GM23248 (cell line): ENCODE measurements at regions not wholly inside any gene's neighbourhood (a gene's known extent, or its start where the extent isn't known, plus 50 kb on each side); places are given as distances from the start of the nearest gene placed in this dataset.

ENCODE experiments used
- DNase-seq: peaks from one replicate; pipeline ENCODE4 v3.0.0-alpha.2; 2015
- H2AFZ ChIP-seq: fragments of 200-600 bp; sonication (generic); 2 replicates; pipeline ENCODE4 v1.6.1; 2016; ENCODE audit warnings: antibody characterized with exemption
- H3F3A ChIP-seq: fragments of 200-600 bp; sonication (generic); 2 replicates; pipeline ENCODE4 v1.6.1; 2016; ENCODE audit warnings: mild to moderate bottlenecking, antibody characterized with exemption, mixed run types; ENCODE audit not compliant: insufficient read depth
- H3K27ac ChIP-seq: fragments of 200-600 bp; sonication (generic); 2 replicates; pipeline ENCODE4 v1.5.1; 2016; ENCODE audit warnings: mild to moderate bottlenecking
- H3K27me3 ChIP-seq: fragments of 200-600 bp; sonication (generic); replicated peaks from 2 replicates; pipeline ENCODE4 v1.6.1; 2016; ENCODE audit warnings: mild to moderate bottlenecking; ENCODE audit not compliant: insufficient read depth
- H3K36me3 ChIP-seq: fragments of 200-600 bp; sonication (generic); 2 replicates; pipeline ENCODE4 v1.6.1; 2016; ENCODE audit warnings: low read depth, mild to moderate bottlenecking
- H3K4me1 ChIP-seq: fragments of 200-600 bp; sonication (generic); 2 replicates; pipeline ENCODE4 v1.6.1; 2016; ENCODE audit warnings: mild to moderate bottlenecking; ENCODE audit not compliant: insufficient read depth
- H3K4me2 ChIP-seq: fragments of 200-600 bp; sonication (generic); one replicate; pipeline ENCODE4 v1.6.1; 2016; ENCODE audit warnings: mild to moderate bottlenecking; ENCODE audit not compliant: unreplicated experiment
- H3K4me3 ChIP-seq: fragments of 200-600 bp; sonication (generic); 2 replicates; pipeline ENCODE4 v1.5.1; 2016; ENCODE audit warnings: mild to moderate bottlenecking
- H3K79me2 ChIP-seq: fragments of 200-600 bp; sonication (generic); 2 replicates; pipeline ENCODE4 v1.6.1; 2016; ENCODE audit warnings: mild to moderate bottlenecking; ENCODE audit not compliant: insufficient read depth
- H3K9ac ChIP-seq: fragments of 200-600 bp; sonication (generic); 2 replicates; pipeline ENCODE4 v1.6.1; 2016; ENCODE audit warnings: mild to moderate bottlenecking
- H3K9me2 ChIP-seq: fragments of 200-600 bp; sonication (generic); 2 replicates; pipeline ENCODE4 v1.6.1; 2016; ENCODE audit warnings: mixed run types, mild to moderate bottlenecking, moderate library complexity; ENCODE audit not compliant: insufficient read depth
- H3K9me3 ChIP-seq: fragments of 200-600 bp; sonication (generic); one replicate; pipeline ENCODE4 v1.6.1; 2017; ENCODE audit warnings: low read depth
- H4K20me1 ChIP-seq: fragments of 200-600 bp; sonication (generic); 2 replicates; pipeline ENCODE4 v1.6.0; 2016; ENCODE audit not compliant: insufficient read depth
- EZH2 ChIP-seq: fragments of 200-600 bp; sonication (generic); IDR thresholded peaks from 2 replicates; pipeline ENCODE4 v1.6.1; 2018; ENCODE audit warnings: antibody characterized with exemption, mild to moderate bottlenecking; ENCODE audit not compliant: insufficient read depth, poor library complexity, severe bottlenecking
- EZH2phosphoT487 ChIP-seq: fragments of 200-600 bp; sonication (generic); IDR thresholded peaks from 2 replicates; pipeline ENCODE4 v1.6.1; 2018; ENCODE audit warnings: antibody characterized with exemption, moderate library complexity, mild to moderate bottlenecking, low read depth; ENCODE audit not compliant: insufficient read depth
- WGBS, 2 experiments: methylation state at CpG; one replicate each; pipeline ENCODE4 v1.1.6; 2015 to 2017; ENCODE audit warnings: low lambda C conversion rate in 2 of 2, low coverage in 1 of 2; ENCODE audit errors: missing lambda C conversion rate in 2 of 2; 5-methylcytosine and 5-hydroxymethylcytosine counted together
- in situ Hi-C: fragments of 300-500 bp; cut with MboI; formaldehyde crosslinking; loops from 2 replicates; pipeline ENCODE4 v1.15.0; 2020

DNA sequence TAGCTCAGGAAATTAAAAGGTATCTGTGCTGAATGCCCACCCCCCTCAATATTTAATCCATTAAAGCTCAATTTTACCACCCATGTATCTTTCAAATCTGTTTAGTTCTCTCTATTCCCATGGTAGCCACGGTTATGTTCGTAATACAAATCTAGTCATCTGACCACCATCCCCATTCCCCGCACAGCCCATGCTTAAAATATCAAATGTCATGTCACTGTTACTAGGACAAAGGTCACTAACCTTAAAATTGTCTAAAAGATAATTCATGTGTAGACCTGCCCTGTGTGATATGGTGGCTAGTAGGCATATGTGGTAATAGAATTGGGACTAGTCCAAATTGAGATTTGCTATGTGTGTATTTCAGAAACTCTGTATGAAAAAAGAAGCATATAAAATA lies 728.5 kb upstream of the B3GALT2 start:
- Histone ChIP-seq H4K20me1 (no peaks in the 10 kb centered on the region), H3K79me2 (no peaks in the 10 kb centered on the region), H3K4me1 (no peaks in the 10 kb centered on the region), H2AFZ (no peak overlapping the region), H3K9ac (no peak overlapping the region), H3K9me3 (no peaks in the 10 kb centered on the region), H3F3A (no peaks in the 10 kb centered on the region), H3K36me3 (no peaks in the 10 kb centered on the region), H3K27me3 (no peaks in the 10 kb centered on the region), H3K9me2 (no peaks in the 10 kb centered on the region), H3K4me2 (no peak overlapping the region), H3K27ac (no peak overlapping the region), H3K4me3 (no peak overlapping the region)
- in situ Hi-C loops: no loop called here
- 35 to 41% methylated on average over 3 of the region's 3 CpGs for WGBS, 2 experiments
- TF ChIP-seq EZH2 (no peak), EZH2phosphoT487 (no peak)
- no peak for DNase-seq

- in situ Hi-C loops: no loop called here
- no peaks in the 10 kb centered on the region for H3F3A ChIP-seq
- no peak for TF ChIP-seq EZH2
These were observed 723.1 kb upstream of the B3GALT2 start for GRCh38 chr1:193909406-193910082.

GRCh38 chr1:193905288-193906085 lies 719.1 kb upstream of the B3GALT2 start:
- Histone ChIP-seq H4K20me1 (no peaks in the 10 kb centered on the region), H3K9me2 (no peaks in the 10 kb centered on the region), H3K4me3 (no peak overlapping the region), H2AFZ (no peak overlapping the region), H3K79me2 (no peaks in the 10 kb centered on the region), H3K27ac (no peak overlapping the region), H3K27me3 (no peaks in the 10 kb centered on the region), H3F3A (no peaks in the 10 kb centered on the region), H3K4me1 (no peaks in the 10 kb centered on the region), H3K9me3 (no peaks in the 10 kb centered on the region), H3K9ac (no peak overlapping the region), H3K4me2 (no peak overlapping the region), H3K36me3 (no peaks in the 10 kb centered on the region)
- TF ChIP-seq EZH2 (no peak), EZH2phosphoT487 (no peak)
- 13 to 17% methylated on average over 5 of the region's 5 CpGs for WGBS, 2 experiments
- in situ Hi-C loops: no loop called here
- DNase-seq: no peak

More at GRCh38 chr1:193909406-193910082, 723.1 kb upstream of the B3GALT2 start:
- Histone ChIP-seq H3K79me2 (no peaks in the 10 kb centered on the region), H3K4me1 (no peaks in the 10 kb centered on the region), H3K4me3 (no peak overlapping the region), H4K20me1 (no peaks in the 10 kb centered on the region), H3K27ac (no peak overlapping the region), H2AFZ (no peak overlapping the region), H3K27me3 (no peaks in the 10 kb centered on the region), H3K9me3 (no peaks in the 10 kb centered on the region), H3K36me3 (no peaks in the 10 kb centered on the region), H3K4me2 (no peak overlapping the region), H3K9ac (no peak overlapping the region), H3K9me2 (no peaks in the 10 kb centered on the region)
- whole genome bisulfite sequencing, 2 experiments: 37 to 38% methylated on average over 7 of the region's 7 CpGs
- no peak for DNase-seq

DNA sequence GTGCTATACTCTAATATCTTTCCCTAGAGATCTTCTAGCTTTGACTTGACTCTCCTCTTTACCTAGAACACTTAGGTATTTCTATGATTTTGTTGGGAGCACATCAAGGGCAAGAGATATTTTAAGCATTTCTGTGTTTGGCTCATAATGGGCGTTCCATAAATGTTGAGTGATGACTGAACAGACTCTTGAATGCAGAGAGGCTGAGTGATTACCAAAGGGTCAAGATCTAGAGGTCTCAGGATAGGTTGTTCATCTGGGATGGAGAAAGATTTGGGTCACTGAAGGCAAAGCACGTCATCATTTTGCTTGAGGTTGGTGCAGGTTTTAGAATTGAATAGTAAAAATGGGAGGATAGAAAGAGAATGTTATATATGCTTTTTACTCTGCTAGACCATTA lies 705.4 kb upstream of the B3GALT2 start:
- Histone ChIP-seq H3K27ac (no peak overlapping the region), H3K9me3 (no peaks in the 10 kb centered on the region), H3K27me3 (no peaks in the 10 kb centered on the region), H4K20me1 (no peaks in the 10 kb centered on the region), H3K79me2 (no peaks in the 10 kb centered on the region), H3K9ac (no peak overlapping the region), H3K36me3 (no peaks in the 10 kb centered on the region), H3F3A (no peaks in the 10 kb centered on the region), H3K4me2 (no peak overlapping the region), H2AFZ (no peak overlapping the region), H3K4me3 (no peak overlapping the region), H3K9me2 (no peaks in the 10 kb centered on the region), H3K4me1 (no peaks in the 10 kb centered on the region)
- in situ Hi-C loops: no loop called here
- TF ChIP-seq EZH2phosphoT487 (no peak), EZH2 (no peak)
- WGBS, 2 experiments: 0 to 13% methylated on average over 2 of the region's 2 CpGs
- no peak for DNase-seq
